WERI-Rb-1 (cell line): ENCODE measurements at regions not wholly inside any gene's neighbourhood (a gene's known extent, or its start where the extent isn't known, plus 50 kb on each side); places are given as distances from the start of the nearest gene placed in this dataset.

Source experiments
- DNase-seq: peaks from one replicate; pipeline ENCODE4 v3.0.0-alpha.2; 2020
- H3K27ac ChIP-seq: fragments of 250-450 bp; sonication (Bioruptor Pico); 2 replicates; pipeline ENCODE4 v1.5.1; 2020; ENCODE audit warnings: mild to moderate bottlenecking, moderate library complexity
- H3K27me3 ChIP-seq: fragments of 250-450 bp; sonication (Bioruptor Pico); 2 replicates; pipeline ENCODE4 v1.5.1; 2021; ENCODE audit warnings: mild to moderate bottlenecking, low read depth, moderate library complexity; ENCODE audit not compliant: insufficient read depth, severe bottlenecking
- H3K36me3 ChIP-seq: fragments of 250-450 bp; sonication (Bioruptor Pico); 2 replicates; pipeline ENCODE4 v1.5.1; 2020; ENCODE audit warnings: mild to moderate bottlenecking, moderate library complexity
- H3K4me3 ChIP-seq: 2 replicates; pipeline ENCODE4 v1.5.1; 2011; ENCODE audit warnings: low read depth, mild to moderate bottlenecking, control low read depth, low read length
- H3K9me3 ChIP-seq: fragments of 250-450 bp; sonication (Bioruptor Pico); 2 replicates; pipeline ENCODE4 v1.5.1; 2021; ENCODE audit warnings: mild to moderate bottlenecking, moderate library complexity; ENCODE audit not compliant: severe bottlenecking
- TF ChIP-seq, protein P1 (sequence below): IDR thresholded peaks from 2 replicates; pipeline ENCODE4 v1.5.1; 2011; ENCODE audit warnings: low read depth, mild to moderate bottlenecking, control low read depth, inconsistent platforms, low read length

DNA sequence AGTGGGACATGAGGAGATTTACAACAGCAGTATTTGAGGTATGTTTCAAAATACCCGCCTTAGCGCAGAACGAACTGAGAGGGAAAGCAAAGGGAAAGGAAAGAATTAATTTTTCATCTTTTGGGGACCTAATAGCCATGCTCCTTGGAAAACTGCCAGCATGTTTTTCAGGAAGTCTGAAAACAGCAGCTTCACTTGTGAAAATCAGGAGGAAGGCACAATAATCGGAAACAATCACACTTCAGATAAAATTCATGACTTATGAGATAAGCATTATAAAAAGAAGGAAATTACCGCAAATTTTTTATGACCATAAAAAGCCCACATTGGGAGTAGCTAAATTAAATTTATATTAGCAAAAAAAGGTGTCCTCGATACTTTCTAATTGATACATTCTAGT lies 541.1 kb downstream of the HAO1 start:
- H3K9me3 ChIP-seq, result no peaks in the 10 kb centered on the region
- TF ChIP-seq, protein P1, sequence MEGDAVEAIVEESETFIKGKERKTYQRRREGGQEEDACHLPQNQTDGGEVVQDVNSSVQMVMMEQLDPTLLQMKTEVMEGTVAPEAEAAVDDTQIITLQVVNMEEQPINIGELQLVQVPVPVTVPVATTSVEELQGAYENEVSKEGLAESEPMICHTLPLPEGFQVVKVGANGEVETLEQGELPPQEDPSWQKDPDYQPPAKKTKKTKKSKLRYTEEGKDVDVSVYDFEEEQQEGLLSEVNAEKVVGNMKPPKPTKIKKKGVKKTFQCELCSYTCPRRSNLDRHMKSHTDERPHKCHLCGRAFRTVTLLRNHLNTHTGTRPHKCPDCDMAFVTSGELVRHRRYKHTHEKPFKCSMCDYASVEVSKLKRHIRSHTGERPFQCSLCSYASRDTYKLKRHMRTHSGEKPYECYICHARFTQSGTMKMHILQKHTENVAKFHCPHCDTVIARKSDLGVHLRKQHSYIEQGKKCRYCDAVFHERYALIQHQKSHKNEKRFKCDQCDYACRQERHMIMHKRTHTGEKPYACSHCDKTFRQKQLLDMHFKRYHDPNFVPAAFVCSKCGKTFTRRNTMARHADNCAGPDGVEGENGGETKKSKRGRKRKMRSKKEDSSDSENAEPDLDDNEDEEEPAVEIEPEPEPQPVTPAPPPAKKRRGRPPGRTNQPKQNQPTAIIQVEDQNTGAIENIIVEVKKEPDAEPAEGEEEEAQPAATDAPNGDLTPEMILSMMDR, result no peak
- no peak for DNase-seq
- H3K36me3 ChIP-seq, result no peaks in the 10 kb centered on the region
- H3K27me3 ChIP-seq, result no peaks in the 10 kb centered on the region
- no peak overlapping the region for H3K4me3 ChIP-seq
- H3K27ac ChIP-seq, result no peak overlapping the region

DNA sequence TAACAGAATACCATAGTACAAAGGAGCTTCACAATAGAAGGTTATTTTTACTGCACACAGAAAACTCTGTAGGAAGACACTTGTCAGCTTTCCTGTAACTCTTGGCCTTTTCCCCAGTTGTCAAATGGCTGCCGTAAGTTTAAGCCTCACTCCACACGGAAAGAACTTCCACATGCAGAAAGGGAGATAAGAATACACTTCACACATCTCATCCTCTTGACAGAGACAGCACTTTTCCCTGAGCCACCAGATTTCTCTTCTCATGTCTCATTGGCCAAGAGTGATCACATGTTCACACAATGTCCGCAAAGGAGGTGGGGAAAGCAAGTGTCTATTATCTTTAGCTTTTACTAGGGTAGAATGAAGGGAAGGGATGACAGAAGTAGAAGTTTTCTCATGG lies 540.7 kb downstream of the HAO1 start:
- TF ChIP-seq, protein P1, result no peak

DNA sequence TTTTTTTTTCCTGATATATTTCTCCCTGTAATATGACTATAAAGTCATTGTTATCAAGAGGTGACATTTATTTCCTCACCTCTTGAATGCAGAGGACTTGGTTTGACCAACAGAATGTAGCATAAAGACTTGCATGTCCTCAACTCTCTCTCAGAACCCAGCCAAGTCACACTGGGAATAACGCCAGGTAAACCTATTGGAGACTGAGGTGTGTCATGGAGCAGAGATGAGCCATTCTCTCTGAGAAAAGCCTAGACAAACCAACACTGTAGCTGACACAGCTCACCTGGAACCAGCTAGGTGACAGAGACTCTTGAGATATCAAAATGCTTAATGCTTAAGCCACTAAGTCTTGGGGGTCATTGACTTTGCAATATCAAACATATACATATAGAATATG lies 533.6 kb downstream of the HAO1 start:
- no peak for DNase-seq
- Histone ChIP-seq H3K9me3 (no peaks in the 10 kb centered on the region), H3K36me3 (no peaks in the 10 kb centered on the region), H3K27ac (no peak overlapping the region), H3K4me3 (no peak overlapping the region), H3K27me3 (no peaks in the 10 kb centered on the region)
- TF ChIP-seq, protein P1, result no peak

More for the DNA sequence above, 540.7 kb downstream of the HAO1 start:
- H3K9me3 ChIP-seq, result no peaks in the 10 kb centered on the region
- no peaks in the 10 kb centered on the region for H3K27me3 ChIP-seq
- no peak overlapping the region for H3K27ac ChIP-seq
- DNase-seq, result no peak
- H3K4me3 ChIP-seq, result no peak overlapping the region
- no peaks in the 10 kb centered on the region for H3K36me3 ChIP-seq

DNA sequence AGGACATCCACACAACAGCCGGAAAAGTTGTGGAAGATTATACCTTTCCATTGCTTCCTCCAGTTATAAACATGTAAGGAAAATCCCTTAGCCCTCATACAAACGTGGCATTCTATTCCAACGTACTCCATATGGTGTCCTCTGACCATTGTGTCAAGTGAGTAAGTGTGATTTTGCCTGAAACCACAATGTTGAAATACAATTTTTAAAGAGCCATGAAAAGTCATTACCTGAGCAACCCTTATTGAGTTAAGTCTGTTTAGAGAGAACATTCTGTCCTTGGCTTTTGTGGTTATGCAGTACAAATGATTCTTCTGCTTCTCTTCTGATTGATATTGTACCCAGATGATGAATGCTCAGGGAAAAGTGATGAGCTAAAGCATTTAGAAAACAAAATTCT lies 530.1 kb downstream of the HAO1 start:
- DNase-seq, result no peak
- Histone ChIP-seq H3K36me3 (no peaks in the 10 kb centered on the region), H3K4me3 (no peak overlapping the region), H3K9me3 (no peaks in the 10 kb centered on the region), H3K27ac (no peak overlapping the region), H3K27me3 (no peaks in the 10 kb centered on the region)
- TF ChIP-seq, protein P1, result no peak

DNA sequence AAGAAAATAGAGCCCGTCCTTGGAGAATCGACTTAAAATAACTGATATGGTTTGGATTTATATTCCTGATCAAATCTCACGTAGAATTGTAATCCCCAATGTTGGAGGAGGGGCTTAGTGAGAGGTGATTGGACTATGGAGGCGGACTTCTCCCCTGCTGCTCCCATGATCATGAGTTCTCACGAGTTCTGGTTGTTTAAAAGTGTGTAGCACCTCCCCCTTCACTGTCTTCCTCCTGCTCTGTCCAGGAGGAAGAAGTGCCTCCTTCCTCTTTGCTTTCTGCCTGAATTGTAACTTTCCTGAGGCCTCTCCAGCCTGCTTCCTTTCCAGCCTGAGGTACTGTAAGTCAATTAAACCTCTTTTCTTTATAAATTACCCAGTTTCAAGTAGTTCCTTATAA lies 529.2 kb downstream of the HAO1 start:
- H3K27me3 ChIP-seq, result no peaks in the 10 kb centered on the region
- no peaks in the 10 kb centered on the region for H3K36me3 ChIP-seq
- DNase-seq, result no peak
- TF ChIP-seq, protein P1, result no peak
- no peak overlapping the region for H3K4me3 ChIP-seq
- no peaks in the 10 kb centered on the region for H3K9me3 ChIP-seq
- H3K27ac ChIP-seq, result no peak overlapping the region

DNA sequence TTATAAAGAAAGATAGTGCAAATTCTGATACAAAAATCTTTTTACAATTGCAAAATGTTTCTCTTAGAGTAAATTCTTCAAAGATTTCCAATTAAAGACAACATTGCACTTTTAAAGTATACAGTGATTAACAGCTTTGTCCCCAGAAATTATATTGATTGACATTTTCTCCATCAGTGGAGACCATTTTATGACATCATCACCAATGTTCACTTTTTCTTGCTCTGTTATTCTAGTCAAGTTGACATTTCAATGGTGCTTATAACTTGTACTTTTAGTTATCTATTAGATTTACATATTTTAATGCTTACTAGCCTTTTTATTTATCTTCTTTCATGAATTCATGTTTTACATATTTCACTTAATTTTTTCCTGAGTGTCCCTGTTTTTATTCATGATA lies 524.8 kb downstream of the HAO1 start:
- DNase-seq, result no peak
- H3K9me3 ChIP-seq, result no peaks in the 10 kb centered on the region
- H3K27ac ChIP-seq, result no peak overlapping the region
- TF ChIP-seq, protein P1, result no peak
- no peak overlapping the region for H3K4me3 ChIP-seq
- H3K36me3 ChIP-seq, result no peaks in the 10 kb centered on the region
- H3K27me3 ChIP-seq, result no peaks in the 10 kb centered on the region
